Suppressor macrophage treated with lipopolysaccharide for 4 hours (primary cell): ENCODE measurements at regions not wholly inside any gene's neighbourhood (a gene's known extent, or its start where the extent isn't known, plus 50 kb on each side); places are given as distances from the start of the nearest gene placed in this dataset.
"Not testable (repeated sequence)": the region's sequence is repeated elsewhere in the genome, so short reads cannot be mapped to it uniquely, and the experiment has no call there.

Experiments
- DNase-seq: peaks from one replicate; pipeline ENCODE4 v3.0.0-alpha.2; 2020

- no peak for DNase-seq
These were observed 319.8 kb upstream of the NCKAP5 start for GRCh38 chr2:133888107-133888506.

- no peak for DNase-seq
These were observed 320.5 kb upstream of the NCKAP5 start for GRCh38 chr2:133888621-133889219.

GRCh38 chr2:133892352-133892913 lies 324.2 kb upstream of the NCKAP5 start:
- DNase-seq = no peak

GRCh38 chr2:133894429-133894828 lies 326.2 kb upstream of the NCKAP5 start:
- no peak for DNase-seq

- DNase-seq = not testable (repeated sequence)
These were observed 329.6 kb upstream of the NCKAP5 start for GRCh38 chr2:133897838-133898237.

- DNase-seq = no peak
These were observed 332.6 kb upstream of the NCKAP5 start for GRCh38 chr2:133900909-133901308.

- DNase-seq = no peak
These were observed 338.1 kb upstream of the NCKAP5 start for GRCh38 chr2:133906396-133906795.

- DNase-seq = no peak
These were observed 338.7 kb upstream of the NCKAP5 start for GRCh38 chr2:133906926-133907325.

GRCh38 chr2:133908171-133908570 lies 339.9 kb upstream of the NCKAP5 start:
- peak; percentile 7 for DNase-seq

- DNase-seq = no peak
These were observed 335.7 kb upstream of the MGAT5 start for GRCh38 chr2:133918141-133918540.

GRCh38 chr2:133919285-133919684 lies 334.6 kb upstream of the MGAT5 start:
- DNase-seq = no peak

GRCh38 chr2:133927894-133928293 lies 326.0 kb upstream of the MGAT5 start:
- no peak for DNase-seq

GRCh38 chr2:133936096-133936495 lies 317.8 kb upstream of the MGAT5 start:
- DNase-seq = no peak

- no peak for DNase-seq
These were observed 317.3 kb upstream of the MGAT5 start for GRCh38 chr2:133936601-133937000.

- no peak for DNase-seq
These were observed 316.2 kb upstream of the MGAT5 start for GRCh38 chr2:133937669-133938068.

- DNase-seq = no peak
These were observed 313.7 kb upstream of the MGAT5 start for GRCh38 chr2:133940134-133940533.

GRCh38 chr2:133941666-133942065 lies 312.2 kb upstream of the MGAT5 start:
- DNase-seq = no peak

- no peak for DNase-seq
These were observed 311.5 kb upstream of the MGAT5 start for GRCh38 chr2:133942398-133942797.

- no peak for DNase-seq
These were observed 310.8 kb upstream of the MGAT5 start for GRCh38 chr2:133943108-133943507.

- no peak for DNase-seq
These were observed 308.8 kb upstream of the MGAT5 start for GRCh38 chr2:133945089-133945488.

- no peak for DNase-seq
These were observed 306.8 kb upstream of the MGAT5 start for GRCh38 chr2:133947057-133947456.

- DNase-seq = no peak
These were observed 305.1 kb upstream of the MGAT5 start for GRCh38 chr2:133948610-133949290.

- no peak for DNase-seq
These were observed 304.3 kb upstream of the MGAT5 start for GRCh38 chr2:133949595-133949994.

GRCh38 chr2:133951209-133951608 lies 302.7 kb upstream of the MGAT5 start:
- DNase-seq = no peak

- DNase-seq = no peak
These were observed 301.5 kb upstream of the MGAT5 start for GRCh38 chr2:133952420-133952819.
